DND-41 (cell line): ENCODE measurements at regions not wholly inside any gene's neighbourhood (a gene's known extent, or its start where the extent isn't known, plus 50 kb on each side); places are given as distances from the start of the nearest gene placed in this dataset.

Source experiments
- EZH2 ChIP-seq: IDR thresholded peaks from 3 replicates; pipeline ENCODE4 v1.6.1; 2012; ENCODE audit warnings: borderline replicate concordance, low read depth, mild to moderate bottlenecking, moderate library complexity, low read length, inconsistent platforms; ENCODE audit not compliant: severe bottlenecking
- TF ChIP-seq, protein P1 (sequence below): IDR thresholded peaks from 2 replicates; pipeline ENCODE4 v1.5.1; 2012; ENCODE audit warnings: borderline replicate concordance, low read length, moderate library complexity, mild to moderate bottlenecking; ENCODE audit not compliant: poor library complexity, severe bottlenecking; ENCODE audit errors: extremely low read depth

DNA sequence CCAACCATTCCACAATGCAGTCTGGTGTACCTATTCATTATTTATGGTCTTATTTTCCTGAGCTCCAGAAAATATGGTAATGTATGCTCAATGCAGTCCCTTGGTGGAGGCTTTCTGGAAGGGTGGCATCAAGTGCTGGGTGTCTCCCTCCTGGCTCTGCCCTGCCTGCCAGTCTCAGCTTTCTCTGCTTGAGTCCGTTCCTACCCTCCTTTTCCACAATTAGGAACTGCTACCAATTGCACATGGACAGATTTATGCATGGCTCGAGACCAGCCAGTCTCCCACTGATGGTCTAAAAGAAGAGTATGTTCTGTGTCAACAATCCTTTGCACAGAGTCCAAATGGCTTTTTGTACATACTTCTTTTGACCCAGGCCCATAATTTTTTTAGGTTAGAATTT is 189.8 kb downstream of the TLE1 start:
- TF ChIP-seq, protein P1, sequence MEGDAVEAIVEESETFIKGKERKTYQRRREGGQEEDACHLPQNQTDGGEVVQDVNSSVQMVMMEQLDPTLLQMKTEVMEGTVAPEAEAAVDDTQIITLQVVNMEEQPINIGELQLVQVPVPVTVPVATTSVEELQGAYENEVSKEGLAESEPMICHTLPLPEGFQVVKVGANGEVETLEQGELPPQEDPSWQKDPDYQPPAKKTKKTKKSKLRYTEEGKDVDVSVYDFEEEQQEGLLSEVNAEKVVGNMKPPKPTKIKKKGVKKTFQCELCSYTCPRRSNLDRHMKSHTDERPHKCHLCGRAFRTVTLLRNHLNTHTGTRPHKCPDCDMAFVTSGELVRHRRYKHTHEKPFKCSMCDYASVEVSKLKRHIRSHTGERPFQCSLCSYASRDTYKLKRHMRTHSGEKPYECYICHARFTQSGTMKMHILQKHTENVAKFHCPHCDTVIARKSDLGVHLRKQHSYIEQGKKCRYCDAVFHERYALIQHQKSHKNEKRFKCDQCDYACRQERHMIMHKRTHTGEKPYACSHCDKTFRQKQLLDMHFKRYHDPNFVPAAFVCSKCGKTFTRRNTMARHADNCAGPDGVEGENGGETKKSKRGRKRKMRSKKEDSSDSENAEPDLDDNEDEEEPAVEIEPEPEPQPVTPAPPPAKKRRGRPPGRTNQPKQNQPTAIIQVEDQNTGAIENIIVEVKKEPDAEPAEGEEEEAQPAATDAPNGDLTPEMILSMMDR: no peak
- no peak for TF ChIP-seq EZH2
